C4-2B (cell line): ENCODE measurements at regions not wholly inside any gene's neighbourhood (a gene's known extent, or its start where the extent isn't known, plus 50 kb on each side); places are given as distances from the start of the nearest gene placed in this dataset.

Experiments used
- H3K27ac ChIP-seq: fragments of 450-650 bp; 2 replicates; pipeline ENCODE4 v1.5.1; 2017
- CTCF ChIP-seq: fragments of 450-650 bp; conservative IDR thresholded peaks from 2 replicates; pipeline ENCODE4 v1.5.1; 2017; ENCODE audit warnings: mild to moderate bottlenecking
- ZFX ChIP-seq: fragments of 450-650 bp; IDR thresholded peaks from 2 replicates; pipeline ENCODE4 v1.6.1; 2017

GRCh38 chr6:91392951-91393350 is 806.1 kb upstream of the MAP3K7 start:
- TF ChIP-seq CTCF = no peak
- no peak for TF ChIP-seq ZFX
- no peak overlapping the region for H3K27ac ChIP-seq

DNA sequence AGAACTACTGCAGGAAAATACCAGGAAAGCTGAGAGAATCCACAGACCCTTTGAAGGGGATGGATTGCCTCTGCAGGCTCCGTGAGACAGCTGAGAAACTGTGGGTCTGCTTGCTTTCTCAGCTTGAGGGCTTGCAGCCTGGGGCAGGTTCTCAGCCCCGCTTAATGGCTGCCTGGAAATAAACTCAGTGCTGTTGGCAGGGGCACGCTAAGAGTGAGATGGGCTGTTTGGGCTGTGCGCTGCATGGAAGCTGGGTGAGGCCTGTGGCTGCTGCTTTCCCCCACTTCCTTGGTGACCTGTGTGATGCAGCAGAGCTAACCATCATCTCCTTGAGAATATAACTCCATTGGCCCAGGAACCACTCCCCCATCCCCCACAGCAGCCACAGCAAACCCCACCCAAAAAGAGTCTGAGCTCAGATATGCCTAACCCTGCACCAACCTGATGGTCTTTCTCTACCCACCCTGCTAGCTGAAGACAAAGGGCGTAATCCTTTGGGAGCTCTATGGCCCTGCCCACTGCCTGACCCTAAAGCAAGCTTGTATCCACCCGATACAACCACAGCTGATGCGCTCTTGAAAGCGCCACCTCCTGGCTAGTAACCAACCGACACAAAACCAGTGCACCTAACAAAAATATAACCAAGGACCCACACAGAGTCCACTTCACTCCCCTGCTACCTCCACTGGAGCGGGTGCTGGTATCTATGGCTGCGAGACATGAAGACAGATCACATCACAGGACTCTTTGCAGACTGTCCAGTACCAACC is 800.6 kb upstream of the MAP3K7 start:
- no peak overlapping the region for H3K27ac ChIP-seq
- TF ChIP-seq ZFX = no peak
- peak; percentile 3; the same call in 1 of the 2 replicates for TF ChIP-seq CTCF

- TF ChIP-seq CTCF = no peak
- no peak for TF ChIP-seq ZFX
- H3K27ac ChIP-seq = no peak overlapping the region
These were observed 799.3 kb upstream of the MAP3K7 start for GRCh38 chr6:91386204-91386603.

DNA sequence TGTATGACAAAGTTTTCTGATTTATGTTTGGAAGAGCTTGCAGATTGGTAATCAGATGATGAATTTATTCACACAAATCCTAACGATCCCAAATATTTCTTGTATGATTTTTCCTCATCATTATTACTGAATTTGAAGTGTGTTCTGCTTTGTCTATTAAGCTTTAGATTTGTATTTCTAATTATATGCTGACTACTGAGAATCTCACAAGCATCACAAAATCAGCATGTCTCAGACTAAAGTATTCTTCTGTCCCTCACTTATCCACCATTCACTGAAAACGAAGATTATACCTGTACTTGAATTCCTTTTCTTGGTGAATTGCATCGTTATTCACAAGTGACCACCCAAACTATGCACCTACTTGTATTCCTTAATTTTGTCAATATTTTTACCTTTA is 796.3 kb upstream of the MAP3K7 start:
- TF ChIP-seq CTCF (no peak), ZFX (no peak)
- H3K27ac ChIP-seq = no peak overlapping the region

- no peak overlapping the region for H3K27ac ChIP-seq
- TF ChIP-seq ZFX = no peak
- TF ChIP-seq CTCF = no peak
These were observed 789.8 kb upstream of the MAP3K7 start for GRCh38 chr6:91376686-91377085.

DNA sequence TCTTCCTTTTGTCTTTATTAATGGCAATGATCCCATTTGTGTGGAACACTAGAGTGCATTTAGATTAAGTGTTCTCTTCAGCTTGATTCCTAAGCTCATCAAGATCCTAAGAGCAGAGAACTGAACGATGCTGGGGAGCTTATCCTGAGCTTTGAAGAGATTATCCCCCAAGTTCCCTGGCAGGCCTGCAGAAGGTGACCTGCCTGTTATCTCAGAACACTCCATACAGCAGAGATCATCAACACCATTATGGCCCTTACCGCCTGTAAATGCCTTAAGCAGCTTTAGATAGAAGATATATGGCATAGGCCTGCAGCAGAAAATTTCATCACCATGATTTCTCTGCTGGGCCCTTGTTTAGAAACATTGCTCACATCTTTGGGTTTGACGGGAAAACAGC is 779.9 kb upstream of the MAP3K7 start:
- TF ChIP-seq ZFX (no peak), CTCF (no peak)
- H3K27ac ChIP-seq = no peak overlapping the region

DNA sequence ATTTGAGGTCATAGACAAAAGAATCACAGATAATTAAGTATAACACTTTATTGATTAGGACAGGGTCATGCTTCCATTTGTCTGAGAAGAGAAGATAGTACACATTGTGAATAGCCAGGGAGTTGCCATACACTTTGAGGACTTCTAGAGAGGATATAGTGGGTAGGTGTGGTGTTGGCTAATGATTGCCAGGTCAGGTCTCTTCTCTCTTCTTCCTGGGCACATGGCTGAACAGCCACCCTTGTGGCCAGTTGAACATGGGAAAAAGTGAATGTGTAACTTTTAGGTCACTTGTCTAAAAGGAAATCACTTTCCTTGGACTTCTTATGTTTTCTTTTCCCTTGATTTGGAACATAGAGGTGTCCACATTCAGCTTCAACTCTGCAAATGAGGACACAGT is 772.1 kb upstream of the MAP3K7 start:
- no peak overlapping the region for H3K27ac ChIP-seq
- no peak for TF ChIP-seq CTCF
- TF ChIP-seq ZFX = no peak
